Sciatic nerve (tissue), 2 donors: ENCODE measurements at regions not wholly inside any gene's neighbourhood (a gene's known extent, or its start where the extent isn't known, plus 50 kb on each side); places are given as distances from the start of the nearest gene placed in this dataset.
"Not testable (repeated sequence)": the region's sequence is repeated elsewhere in the genome, so short reads cannot be mapped to it uniquely, and the experiment has no call there.

Source experiments
- ATAC-seq: fragments of 200-7000 bp; cut with Tn5 transposase; one replicate; pipeline ENCODE4 v1.9.1; 2020; ENCODE audit warnings: mild to moderate bottlenecking, moderate library complexity
- DNase-seq: peaks from one replicate; pipeline ENCODE4 v3.0.0-alpha.2; 2020; ENCODE audit warnings: low spot score
- intact Hi-C: fragments of 100-400 bp; cut with DNase I; formaldehyde crosslinking; loops from one replicate; pipeline ENCODE4 v1.14.2; 2022
- donor health status: DM: no; HTN: no; CAD: no.
- donor health status: DM: no; HTN: no; CAD: no.

GRCh38 chr3:8170971-8171508 lies 330.6 kb upstream of the LMCD1 start:
- intact Hi-C loops, result no loop called here
- no peak for DNase-seq
- no peak for ATAC-seq

GRCh38 chr3:8173892-8174291 lies 327.7 kb upstream of the LMCD1 start:
- intact Hi-C loops, result no loop called here
- ATAC-seq (no peak), DNase-seq (no peak)

- DNase-seq, intact Hi-C loops, ATAC-seq: not testable (repeated sequence)
These were observed 324.7 kb upstream of the LMCD1 start for GRCh38 chr3:8176759-8177483.

- intact Hi-C loops, ATAC-seq, DNase-seq: not testable (repeated sequence)
These were observed 323.1 kb upstream of the LMCD1 start for GRCh38 chr3:8178516-8178915.

- DNase-seq (no peak), ATAC-seq (no peak)
- intact Hi-C loops, result no loop called here
These were observed 318.7 kb upstream of the LMCD1 start for GRCh38 chr3:8182904-8183303.

- no peak for ATAC-seq
- no peak for DNase-seq
- intact Hi-C loops, result no loop called here
These were observed 318.0 kb upstream of the LMCD1 start for GRCh38 chr3:8183627-8184026.

GRCh38 chr3:8186213-8186612 lies 315.4 kb upstream of the LMCD1 start:
- intact Hi-C loops, result no loop called here
- no peak for DNase-seq
- ATAC-seq, result no peak

GRCh38 chr3:8187996-8188395 lies 313.6 kb upstream of the LMCD1 start:
- intact Hi-C loops, result no loop called here
- no peak for ATAC-seq
- no peak for DNase-seq

- DNase-seq (no peak), ATAC-seq (no peak)
- intact Hi-C loops, result no loop called here
These were observed 312.6 kb upstream of the LMCD1 start for GRCh38 chr3:8189051-8189450.

GRCh38 chr3:8191406-8191805 lies 310.2 kb upstream of the LMCD1 start:
- DNase-seq, result no peak
- no peak for ATAC-seq
- intact Hi-C loops, result no loop called here

GRCh38 chr3:8197384-8197783 lies 304.2 kb upstream of the LMCD1 start:
- no peak for ATAC-seq
- intact Hi-C loops, result no loop called here

GRCh38 chr3:8198605-8199004 lies 303.0 kb upstream of the LMCD1 start:
- no peak for ATAC-seq
- no peak for DNase-seq
- intact Hi-C loops, result no loop called here

More at GRCh38 chr3:8197384-8197783, 304.2 kb upstream of the LMCD1 start:
- no peak for DNase-seq

GRCh38 chr3:8200996-8201395 lies 300.6 kb upstream of the LMCD1 start:
- intact Hi-C loops, result no loop called here
- ATAC-seq (no peak), DNase-seq (no peak)

- intact Hi-C loops, result no loop called here
These were observed 299.7 kb upstream of the LMCD1 start for GRCh38 chr3:8201886-8202285.

GRCh38 chr3:8204331-8204730 lies 297.3 kb upstream of the LMCD1 start:
- ATAC-seq, result no peak
- DNase-seq, result no peak
- intact Hi-C loops, result no loop called here

More at GRCh38 chr3:8201886-8202285, 299.7 kb upstream of the LMCD1 start:
- ATAC-seq (no peak), DNase-seq (no peak)

GRCh38 chr3:8204853-8205650 lies 296.6 kb upstream of the LMCD1 start:
- no peak for DNase-seq
- ATAC-seq, result no peak
- intact Hi-C loops, result no loop called here

GRCh38 chr3:8205881-8206280 lies 295.7 kb upstream of the LMCD1 start:
- intact Hi-C loops, result no loop called here
- no peak for ATAC-seq
- no peak for DNase-seq

GRCh38 chr3:8206971-8207617 lies 294.5 kb upstream of the LMCD1 start:
- intact Hi-C loops, result no loop called here

GRCh38 chr3:8210882-8211341 lies 290.7 kb upstream of the LMCD1 start:
- intact Hi-C loops, result no loop called here
- no peak for DNase-seq
- no peak for ATAC-seq

More at GRCh38 chr3:8206971-8207617, 294.5 kb upstream of the LMCD1 start:
- no peak for DNase-seq
- no peak for ATAC-seq

GRCh38 chr3:8212794-8213193 lies 288.8 kb upstream of the LMCD1 start:
- intact Hi-C loops, result no loop called here
- ATAC-seq (no peak), DNase-seq (no peak)
